Loucy (cell line): ENCODE measurements at regions not wholly inside any gene's neighbourhood (a gene's known extent, or its start where the extent isn't known, plus 50 kb on each side); places are given as distances from the start of the nearest gene placed in this dataset.

Source experiments
- EZH2phosphoT487 ChIP-seq: fragments of 200-600 bp; IDR thresholded peaks from 2 replicates; pipeline ENCODE4 v1.6.1; 2018; ENCODE audit warnings: antibody characterized with exemption, mild to moderate bottlenecking, moderate library complexity, borderline replicate concordance
- TF ChIP-seq, protein P1 (sequence below): fragments of 200-600 bp; sonication (generic); conservative IDR thresholded peaks from 2 replicates; pipeline ENCODE4 v1.5.1; 2014; ENCODE audit warnings: mild to moderate bottlenecking, antibody characterized with exemption, low read length

DNA sequence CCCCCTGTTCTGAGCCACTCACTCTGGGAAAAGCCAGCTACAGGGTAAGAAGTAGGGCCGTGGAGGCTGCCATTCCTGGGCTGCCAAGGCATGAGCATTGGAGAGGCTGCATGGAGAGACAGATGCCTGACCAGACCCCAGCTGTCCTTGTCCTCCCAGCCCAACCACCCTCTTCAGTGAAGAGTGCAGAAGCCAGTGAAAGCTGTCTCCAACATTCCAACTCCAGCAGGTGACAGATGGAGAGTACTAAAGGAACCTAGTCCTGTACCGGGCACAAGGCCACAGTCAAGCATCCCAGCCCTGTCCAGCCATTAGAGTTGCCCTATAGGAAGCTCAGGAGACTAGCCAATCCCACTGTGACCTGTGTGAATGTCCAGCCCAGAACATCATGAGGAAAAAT is 165.1 kb downstream of the DIRAS2 start:
- TF ChIP-seq, protein P1, sequence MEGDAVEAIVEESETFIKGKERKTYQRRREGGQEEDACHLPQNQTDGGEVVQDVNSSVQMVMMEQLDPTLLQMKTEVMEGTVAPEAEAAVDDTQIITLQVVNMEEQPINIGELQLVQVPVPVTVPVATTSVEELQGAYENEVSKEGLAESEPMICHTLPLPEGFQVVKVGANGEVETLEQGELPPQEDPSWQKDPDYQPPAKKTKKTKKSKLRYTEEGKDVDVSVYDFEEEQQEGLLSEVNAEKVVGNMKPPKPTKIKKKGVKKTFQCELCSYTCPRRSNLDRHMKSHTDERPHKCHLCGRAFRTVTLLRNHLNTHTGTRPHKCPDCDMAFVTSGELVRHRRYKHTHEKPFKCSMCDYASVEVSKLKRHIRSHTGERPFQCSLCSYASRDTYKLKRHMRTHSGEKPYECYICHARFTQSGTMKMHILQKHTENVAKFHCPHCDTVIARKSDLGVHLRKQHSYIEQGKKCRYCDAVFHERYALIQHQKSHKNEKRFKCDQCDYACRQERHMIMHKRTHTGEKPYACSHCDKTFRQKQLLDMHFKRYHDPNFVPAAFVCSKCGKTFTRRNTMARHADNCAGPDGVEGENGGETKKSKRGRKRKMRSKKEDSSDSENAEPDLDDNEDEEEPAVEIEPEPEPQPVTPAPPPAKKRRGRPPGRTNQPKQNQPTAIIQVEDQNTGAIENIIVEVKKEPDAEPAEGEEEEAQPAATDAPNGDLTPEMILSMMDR: no peak
- no peak for TF ChIP-seq EZH2phosphoT487
